ENCODE measurements at regions not wholly inside any gene's neighbourhood (a gene's known extent, or its start where the extent isn't known, plus 50 kb on each side); places are given as distances from the start of the nearest gene placed in this dataset.
A peak's percentile ranks its signal among the peaks of the same experiment; 100 is the strongest.

DNA sequence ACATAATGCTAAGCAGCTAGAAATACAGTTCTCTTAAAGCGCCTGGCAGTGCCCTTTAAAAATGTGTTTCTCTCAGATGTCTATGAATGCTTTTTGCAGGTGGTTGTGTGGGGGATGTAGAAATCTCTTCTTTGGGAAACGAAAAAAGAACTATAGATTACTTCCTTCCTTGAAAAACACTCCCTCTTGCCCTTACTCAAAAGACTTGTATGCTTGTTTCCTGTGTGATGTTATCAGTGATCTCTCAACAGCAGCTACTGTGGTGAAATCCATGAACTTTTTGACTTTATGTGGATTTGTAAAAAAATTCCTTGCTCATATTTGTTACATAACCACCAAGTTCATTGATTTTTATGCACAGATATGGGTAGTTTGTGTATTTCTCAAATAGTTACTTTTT lies 916.5 kb downstream of the QKI start:
- TF ChIP-seq, protein P1, sequence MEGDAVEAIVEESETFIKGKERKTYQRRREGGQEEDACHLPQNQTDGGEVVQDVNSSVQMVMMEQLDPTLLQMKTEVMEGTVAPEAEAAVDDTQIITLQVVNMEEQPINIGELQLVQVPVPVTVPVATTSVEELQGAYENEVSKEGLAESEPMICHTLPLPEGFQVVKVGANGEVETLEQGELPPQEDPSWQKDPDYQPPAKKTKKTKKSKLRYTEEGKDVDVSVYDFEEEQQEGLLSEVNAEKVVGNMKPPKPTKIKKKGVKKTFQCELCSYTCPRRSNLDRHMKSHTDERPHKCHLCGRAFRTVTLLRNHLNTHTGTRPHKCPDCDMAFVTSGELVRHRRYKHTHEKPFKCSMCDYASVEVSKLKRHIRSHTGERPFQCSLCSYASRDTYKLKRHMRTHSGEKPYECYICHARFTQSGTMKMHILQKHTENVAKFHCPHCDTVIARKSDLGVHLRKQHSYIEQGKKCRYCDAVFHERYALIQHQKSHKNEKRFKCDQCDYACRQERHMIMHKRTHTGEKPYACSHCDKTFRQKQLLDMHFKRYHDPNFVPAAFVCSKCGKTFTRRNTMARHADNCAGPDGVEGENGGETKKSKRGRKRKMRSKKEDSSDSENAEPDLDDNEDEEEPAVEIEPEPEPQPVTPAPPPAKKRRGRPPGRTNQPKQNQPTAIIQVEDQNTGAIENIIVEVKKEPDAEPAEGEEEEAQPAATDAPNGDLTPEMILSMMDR (IDR thresholded peaks at IDR 0.05; ENCODE audit: control insufficient read depth, insufficient read depth, low read depth, low read length, missing control alignments): no peak
- DNase-seq (ENCODE audit: low read depth): no peak
- no peak overlapping the region for H3K4me3 ChIP-seq (ENCODE audit: control insufficient read depth, low read depth, low read length)

DNA sequence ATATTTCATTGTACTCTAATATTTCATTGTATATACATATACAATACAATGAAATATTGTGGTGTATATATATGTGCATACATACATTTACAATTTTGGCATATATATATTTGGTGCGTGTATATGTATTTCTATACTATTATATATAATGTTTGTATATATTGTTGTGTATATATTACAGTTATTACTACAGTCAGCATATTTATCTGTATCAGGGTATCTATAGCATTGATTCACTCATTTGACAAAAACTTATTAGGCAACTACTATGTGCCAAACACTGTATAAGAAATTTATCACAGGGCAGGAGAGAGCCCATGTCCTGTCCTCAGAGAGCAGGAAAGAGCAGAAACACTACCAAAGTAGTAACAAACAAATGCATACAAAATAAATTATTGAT lies 910.6 kb downstream of the QKI start:
- DNase-seq (ENCODE audit: low read depth): no peak
- H3K4me3 ChIP-seq (ENCODE audit: control insufficient read depth, low read depth, low read length): no peak overlapping the region
- TF ChIP-seq, protein P1 (IDR thresholded peaks at IDR 0.05; ENCODE audit: control insufficient read depth, insufficient read depth, low read depth, low read length, missing control alignments): no peak

DNA sequence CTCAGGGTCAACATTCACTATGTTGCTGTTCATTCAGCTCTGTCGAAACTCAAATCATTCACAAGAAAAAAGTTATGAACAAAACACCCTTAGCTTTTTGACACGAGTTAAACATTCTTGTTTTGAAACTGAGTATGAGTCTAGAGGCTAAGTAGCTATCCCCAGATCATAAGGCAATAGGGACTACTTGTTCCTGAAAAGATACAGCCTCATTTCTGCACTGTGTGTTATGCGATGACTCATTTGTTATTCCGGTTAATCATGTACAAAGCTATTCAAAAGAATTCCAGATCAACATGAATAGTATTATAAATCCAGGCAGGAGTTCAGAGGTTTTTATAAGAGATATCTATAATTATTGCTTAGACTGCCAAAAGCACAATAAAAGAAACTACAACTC lies 908.0 kb downstream of the QKI start:
- no peak overlapping the region for H3K4me3 ChIP-seq (ENCODE audit: control insufficient read depth, low read depth, low read length)
- peak; percentile 81 for DNase-seq (ENCODE audit: low read depth)
- TF ChIP-seq, protein P1 (IDR thresholded peaks at IDR 0.05; ENCODE audit: control insufficient read depth, insufficient read depth, low read depth, low read length, missing control alignments): no peak

DNA sequence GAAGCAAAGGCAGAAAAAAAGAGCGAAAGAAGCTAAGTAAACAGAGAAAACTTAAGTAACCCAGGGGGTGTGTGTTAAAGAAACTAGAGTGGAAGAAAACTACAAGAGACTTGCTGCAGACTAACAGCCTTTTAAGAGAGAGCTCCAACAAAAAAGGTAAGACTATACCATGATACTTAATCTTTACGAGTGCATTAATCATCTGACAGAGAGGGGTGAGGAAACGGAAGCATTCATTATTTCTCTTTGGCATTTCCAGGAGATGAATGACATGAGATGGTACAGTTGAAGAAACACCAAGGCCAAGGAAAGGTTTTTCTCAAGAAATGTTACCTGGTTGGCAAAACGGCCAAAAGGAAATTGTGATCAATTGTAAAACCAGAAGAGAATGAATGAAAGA lies 906.8 kb downstream of the QKI start:
- DNase-seq (ENCODE audit: low read depth): no peak
- H3K4me3 ChIP-seq (ENCODE audit: control insufficient read depth, low read depth, low read length): no peak overlapping the region
- TF ChIP-seq, protein P1 (IDR thresholded peaks at IDR 0.05; ENCODE audit: control insufficient read depth, insufficient read depth, low read depth, low read length, missing control alignments): no peak

DNA sequence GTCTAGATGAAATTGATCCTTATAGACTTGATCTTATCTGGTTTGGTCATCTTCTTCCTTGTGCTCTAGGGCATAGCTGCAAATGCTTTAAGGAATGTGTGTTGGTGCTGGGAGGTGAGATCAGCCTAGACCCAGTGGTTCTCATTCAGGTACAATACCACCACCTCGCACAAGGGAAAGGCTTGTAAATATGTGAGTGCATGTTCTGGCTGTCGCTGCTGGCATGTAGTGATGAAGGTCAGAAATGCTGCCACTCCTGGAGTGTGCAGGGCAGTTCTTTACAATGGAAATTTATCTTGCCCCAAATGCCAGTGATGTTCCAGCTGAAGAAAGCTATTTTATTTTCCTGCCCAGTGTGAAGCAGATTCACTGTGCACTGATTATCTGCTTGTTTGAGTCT lies 900.9 kb downstream of the QKI start:
- no peak for DNase-seq (ENCODE audit: low read depth)
- no peak overlapping the region for H3K4me3 ChIP-seq (ENCODE audit: control insufficient read depth, low read depth, low read length)

DNA sequence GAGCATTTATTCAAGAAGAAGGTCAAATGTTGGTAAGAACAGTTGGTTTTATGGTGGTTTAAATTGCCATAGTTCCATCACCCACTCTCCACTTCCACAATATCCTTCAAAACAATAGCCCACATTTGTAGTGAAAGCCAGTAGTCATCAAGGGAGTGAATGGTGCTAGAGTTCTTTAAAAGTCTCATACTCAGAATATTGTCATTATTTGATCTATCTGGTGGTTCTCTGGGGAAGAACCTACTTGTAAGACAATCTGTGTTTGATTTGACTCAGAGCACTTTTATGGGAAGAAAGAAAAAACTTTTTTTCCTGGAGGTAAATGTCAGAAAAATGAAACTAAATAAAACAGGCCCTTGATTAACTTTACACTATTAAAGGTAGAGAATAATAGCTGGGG lies 893.8 kb downstream of the QKI start:
- TF ChIP-seq, protein P1 (IDR thresholded peaks at IDR 0.05; ENCODE audit: control insufficient read depth, insufficient read depth, low read depth, low read length, missing control alignments): no peak
- DNase-seq (ENCODE audit: low read depth): no peak
- no peak overlapping the region for H3K4me3 ChIP-seq (ENCODE audit: control insufficient read depth, low read depth, low read length)

More for the DNA sequence above, 900.9 kb downstream of the QKI start:
- TF ChIP-seq, protein P1 (IDR thresholded peaks at IDR 0.05; ENCODE audit: control insufficient read depth, insufficient read depth, low read depth, low read length, missing control alignments): no peak

Data from AG09309 (cell line).